IPS-15b (cell line): ENCODE measurements at regions not wholly inside any gene's neighbourhood (a gene's known extent, or its start where the extent isn't known, plus 50 kb on each side); places are given as distances from the start of the nearest gene placed in this dataset.
"Not testable (repeated sequence)": the region's sequence is repeated elsewhere in the genome, so short reads cannot be mapped to it uniquely, and the experiment has no call there.

Experiments used
- H3K27me3 ChIP-seq: one replicate; pipeline ENCODE4 v1.6.1; 2013; ENCODE audit warnings: low read length; ENCODE audit not compliant: control insufficient read depth, insufficient read depth
- H3K36me3 ChIP-seq: one replicate; pipeline ENCODE4 v1.6.1; 2013; ENCODE audit warnings: low read length; ENCODE audit not compliant: control insufficient read depth, insufficient read depth
- H3K4me1 ChIP-seq: one replicate; pipeline ENCODE4 v1.6.1; 2013; ENCODE audit warnings: mild to moderate bottlenecking, low read length; ENCODE audit not compliant: control insufficient read depth, insufficient read depth
- H3K4me3 ChIP-seq: one replicate; pipeline ENCODE4 v1.5.1; 2013; ENCODE audit warnings: low read depth, low read length
- H3K9ac ChIP-seq: one replicate; pipeline ENCODE4 v1.6.1; 2013; ENCODE audit warnings: low read depth, mild to moderate bottlenecking, low read length
- H3K9me3 ChIP-seq: one replicate; pipeline ENCODE4 v1.6.1; 2013; ENCODE audit warnings: mild to moderate bottlenecking, low read length; ENCODE audit not compliant: control insufficient read depth, insufficient read depth

- not testable (repeated sequence) for H3K9ac ChIP-seq, H3K4me3 ChIP-seq, H3K4me1 ChIP-seq, H3K36me3 ChIP-seq, H3K27me3 ChIP-seq, H3K9me3 ChIP-seq
These were observed 840.0 kb downstream of the TTLL7 start for GRCh38 chr1:83158924-83159323.

GRCh38 chr1:83154306-83154705, 844.6 kb downstream of the TTLL7 start:
- not testable (repeated sequence) for H3K4me1 ChIP-seq, H3K27me3 ChIP-seq, H3K4me3 ChIP-seq, H3K9me3 ChIP-seq, H3K9ac ChIP-seq, H3K36me3 ChIP-seq

GRCh38 chr1:83151167-83151898, 847.6 kb downstream of the TTLL7 start:
- H3K36me3 ChIP-seq, H3K4me1 ChIP-seq, H3K4me3 ChIP-seq, H3K27me3 ChIP-seq, H3K9me3 ChIP-seq, H3K9ac ChIP-seq: not testable (repeated sequence)

GRCh38 chr1:83150479-83150878, 848.5 kb downstream of the TTLL7 start:
- not testable (repeated sequence) for H3K27me3 ChIP-seq, H3K4me1 ChIP-seq, H3K4me3 ChIP-seq, H3K36me3 ChIP-seq, H3K9ac ChIP-seq, H3K9me3 ChIP-seq

DNA sequence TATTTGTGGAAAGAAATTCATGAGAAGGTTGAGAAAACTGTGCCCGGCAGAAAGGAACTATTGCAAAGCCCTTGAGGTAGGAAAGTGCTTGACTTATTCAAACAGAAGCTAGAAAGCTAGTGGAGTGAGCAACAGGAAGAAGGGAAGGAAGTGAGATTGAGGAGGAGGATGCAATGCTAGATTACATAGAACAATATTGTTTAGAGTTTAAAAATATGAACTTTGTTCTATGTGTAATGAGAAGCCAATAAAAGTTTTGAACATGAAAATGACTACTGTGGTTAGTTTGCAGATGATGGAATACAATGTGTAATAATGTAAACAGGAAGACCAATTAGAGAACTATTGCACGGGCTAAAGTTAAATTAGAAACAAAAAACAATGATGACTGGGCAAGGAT, 853.1 kb downstream of the TTLL7 start:
- H3K27me3 ChIP-seq, H3K4me3 ChIP-seq, H3K9me3 ChIP-seq, H3K9ac ChIP-seq, H3K36me3 ChIP-seq, H3K4me1 ChIP-seq: not testable (repeated sequence)

DNA sequence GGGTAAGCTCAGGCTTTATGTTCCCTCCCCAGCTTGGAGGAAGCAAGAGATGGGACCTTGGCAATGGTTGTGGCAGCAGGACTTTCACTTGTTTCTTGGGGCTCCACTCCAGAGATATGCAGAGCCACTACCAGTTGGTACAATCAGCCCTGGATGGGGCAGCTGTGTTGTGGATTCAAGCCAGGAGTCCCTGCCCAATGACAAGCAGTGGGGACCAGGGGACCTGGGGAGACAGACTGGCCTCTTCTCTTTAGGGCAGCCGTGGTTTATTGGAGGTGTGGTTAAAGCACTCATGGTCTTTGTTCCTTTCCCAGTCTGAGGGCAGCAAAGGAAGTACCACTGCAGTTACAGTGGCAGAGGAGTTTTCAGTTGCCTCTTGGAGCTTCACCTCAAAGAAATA, 856.1 kb downstream of the TTLL7 start:
- not testable (repeated sequence) for H3K9me3 ChIP-seq, H3K9ac ChIP-seq, H3K36me3 ChIP-seq, H3K4me3 ChIP-seq, H3K4me1 ChIP-seq, H3K27me3 ChIP-seq

GRCh38 chr1:83135524-83136157, 863.3 kb downstream of the TTLL7 start:
- H3K9ac ChIP-seq, H3K4me3 ChIP-seq, H3K4me1 ChIP-seq, H3K27me3 ChIP-seq, H3K9me3 ChIP-seq, H3K36me3 ChIP-seq: not testable (repeated sequence)

GRCh38 chr1:83134322-83135014, 864.5 kb downstream of the TTLL7 start:
- not testable (repeated sequence) for H3K9me3 ChIP-seq, H3K4me3 ChIP-seq, H3K27me3 ChIP-seq, H3K9ac ChIP-seq, H3K36me3 ChIP-seq, H3K4me1 ChIP-seq

DNA sequence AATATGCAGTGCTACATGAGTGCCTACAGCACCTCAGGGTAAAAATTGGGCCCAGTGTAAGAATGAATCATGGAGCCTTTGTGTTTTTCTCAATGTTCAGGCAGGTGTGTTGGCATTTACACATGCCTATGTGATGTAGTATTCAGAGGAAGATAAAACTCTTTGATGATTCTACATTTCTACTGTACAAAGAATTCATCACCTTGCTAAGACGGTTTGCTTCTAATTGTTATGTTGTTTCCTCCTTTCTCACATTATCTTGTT, 867.3 kb downstream of the TTLL7 start:
- Histone ChIP-seq H3K4me3 (no peak overlapping the region), H3K27me3 (no peaks in the 10 kb centered on the region), H3K9ac (no peak overlapping the region), H3K36me3 (no peaks in the 10 kb centered on the region), H3K4me1 (no peaks in the 10 kb centered on the region), H3K9me3 (no peaks in the 10 kb centered on the region)

DNA sequence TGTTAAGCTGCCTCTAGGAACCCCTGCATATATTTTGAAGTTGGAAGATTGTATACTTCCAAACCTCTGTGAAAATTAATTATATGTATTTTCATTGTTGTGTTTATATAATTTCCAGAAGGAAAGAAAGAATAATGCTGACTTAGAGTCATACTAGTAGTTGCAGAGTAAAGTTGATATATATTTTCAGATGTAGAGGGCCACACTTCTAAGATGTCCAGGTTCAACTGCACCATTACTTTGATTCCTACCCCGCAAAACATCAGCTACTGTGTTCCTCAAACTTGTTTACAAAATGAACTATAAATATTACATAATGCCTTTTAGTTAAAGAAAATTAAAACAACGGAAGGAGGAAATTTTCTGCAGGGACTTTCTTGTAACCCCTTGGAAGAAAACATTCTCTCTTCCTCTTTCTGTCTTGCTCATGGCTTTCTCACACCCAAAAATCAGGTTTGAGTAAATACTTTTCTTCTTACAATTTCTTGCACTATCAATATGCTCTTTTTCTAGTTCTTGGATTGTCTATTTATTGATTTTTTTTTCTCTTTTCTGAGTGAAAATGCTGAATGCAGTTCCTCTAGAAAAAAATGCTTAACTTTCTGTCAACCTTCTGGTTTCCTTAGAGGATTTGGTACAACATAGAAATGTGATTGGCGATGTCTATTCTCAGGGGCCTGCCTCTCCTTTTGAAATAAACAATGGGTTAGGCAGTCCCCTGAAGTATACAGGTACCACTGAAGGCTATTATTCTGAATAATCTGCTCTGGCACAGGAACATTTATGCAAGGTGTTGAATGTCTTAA, 867.8 kb downstream of the TTLL7 start:
- Histone ChIP-seq H3K4me3 (no peak overlapping the region), H3K36me3 (no peaks in the 10 kb centered on the region), H3K9ac (no peak overlapping the region), H3K4me1 (no peaks in the 10 kb centered on the region), H3K27me3 (no peaks in the 10 kb centered on the region), H3K9me3 (no peaks in the 10 kb centered on the region)

DNA sequence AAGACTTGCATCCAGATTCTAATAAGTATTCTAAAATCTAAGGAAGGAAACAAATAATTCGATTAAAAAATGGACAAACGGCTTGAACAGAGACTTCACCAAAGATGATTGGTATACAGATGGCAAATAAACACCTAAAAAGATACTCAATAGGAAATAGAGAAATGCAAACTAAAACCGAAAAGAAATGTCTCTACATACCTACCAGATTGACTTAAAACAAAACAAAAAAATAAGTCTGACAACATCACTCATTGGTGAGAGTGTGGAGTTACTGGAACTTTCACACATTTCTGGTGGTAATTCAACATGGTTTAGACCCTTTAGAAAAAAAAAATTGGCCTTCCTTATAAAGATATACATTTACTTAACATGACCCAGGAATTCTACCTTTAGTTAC, 869.8 kb downstream of the TTLL7 start:
- Histone ChIP-seq H3K9me3 (no peaks in the 10 kb centered on the region), H3K9ac (no peak overlapping the region), H3K4me3 (no peak overlapping the region), H3K36me3 (no peaks in the 10 kb centered on the region), H3K4me1 (no peaks in the 10 kb centered on the region), H3K27me3 (no peaks in the 10 kb centered on the region)

DNA sequence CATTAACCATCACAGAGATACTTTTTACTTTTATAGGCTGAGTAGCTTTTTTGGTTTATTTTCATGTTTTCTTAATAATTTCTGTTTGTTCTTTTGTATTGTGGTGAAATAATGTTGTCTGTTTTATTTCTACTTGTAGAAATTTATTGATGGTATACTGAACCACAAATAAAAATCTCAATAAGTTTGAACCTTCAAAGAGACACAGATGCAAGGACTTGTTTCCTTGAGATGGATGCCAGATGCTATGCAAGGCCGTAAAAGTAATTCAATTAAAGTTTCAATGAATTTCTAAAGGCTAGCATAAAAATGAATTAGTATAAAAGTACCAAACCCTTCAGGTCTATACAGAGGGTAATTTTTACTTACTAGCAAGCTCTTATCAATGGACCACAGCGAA, 873.5 kb downstream of the TTLL7 start:
- Histone ChIP-seq H3K27me3 (no peaks in the 10 kb centered on the region), H3K4me1 (no peaks in the 10 kb centered on the region), H3K36me3 (no peaks in the 10 kb centered on the region), H3K4me3 (no peak overlapping the region), H3K9me3 (no peaks in the 10 kb centered on the region), H3K9ac (no peak overlapping the region)
